Esophagus muscularis mucosa (tissue), 4 donors: ENCODE measurements at regions not wholly inside any gene's neighbourhood (a gene's known extent, or its start where the extent isn't known, plus 50 kb on each side); places are given as distances from the start of the nearest gene placed in this dataset.

Experiments
- DNase-seq: peaks from one replicate; pipeline ENCODE4 v3.0.0-alpha.2; 2017; ENCODE audit errors: extremely low spot score
- H3K27ac ChIP-seq, 4 donors: fragments of 200-600 bp; sonication (generic); replicated peaks in 1 of 4; 1 replicate in 3 of 4; 2 replicates in 1 of 4; pipeline ENCODE4 v1.5.1; 2016 to 2019; ENCODE audit warnings: mild to moderate bottlenecking in 1 of 4
- H3K27me3 ChIP-seq, 4 donors: fragments of 200-600 bp; sonication (generic); one replicate each; pipeline versions ENCODE4 v1.5.1 to v1.6.0; 2016 to 2019
- H3K36me3 ChIP-seq, 4 donors: fragments of 200-600 bp; sonication (generic); one replicate each; pipeline ENCODE4 v1.5.1; 2016 to 2019
- H3K4me1 ChIP-seq, 4 donors: fragments of 200-600 bp; sonication (generic); one replicate each; pipeline ENCODE4 v1.5.1; 2016 to 2019
- H3K4me3 ChIP-seq, 4 donors: fragments of 200-600 bp; sonication (generic); 1 replicate in 2 of 4; 2 replicates in 2 of 4; pipeline ENCODE4 v1.5.1; 2016 to 2019; ENCODE audit warnings: mild to moderate bottlenecking in 4 of 4, moderate library complexity in 1 of 4
- H3K9me3 ChIP-seq, 4 donors: fragments of 200-600 bp; sonication (generic); 1 replicate in 3 of 4; 2 replicates in 1 of 4; pipeline ENCODE4 v1.5.1; 2016 to 2019
- EP300 ChIP-seq: sonication (generic); formaldehyde crosslinking; IDR thresholded peaks from one replicate; pipeline ENCODE4 v1.6.1; 2017; ENCODE audit warnings: antibody characterized with exemption
- POLR2A ChIP-seq: fragments of 450-650 bp; IDR thresholded peaks from one replicate; pipeline ENCODE4 v1.6.1; 2017; ENCODE audit warnings: antibody characterized with exemption, moderate library complexity, mild to moderate bottlenecking, low read depth
- POLR2AphosphoS5 ChIP-seq, 2 donors: sonication (generic); formaldehyde crosslinking; IDR thresholded peaks; one replicate each; pipeline ENCODE4 v1.6.1; 2017; ENCODE audit warnings: antibody characterized with exemption in 2 of 2
- WGBS: methylation state at CpG from one replicate; pipeline ENCODE4 v1.1.5; 2018; 5-methylcytosine and 5-hydroxymethylcytosine counted together
- intact Hi-C: fragments of 100-400 bp; cut with DNase I; formaldehyde crosslinking; loops from one replicate; pipeline ENCODE4 v1.15.1; 2023
- TF ChIP-seq, protein P1 (sequence below), 3 experiments: fragments of 200-600 bp in 2 of 3; fragments of 450-650 bp in 1 of 3; sonication (generic) in 2 of 3; IDR thresholded peaks; one replicate each; pipeline ENCODE4 v1.5.1; 2017 to 2019; ENCODE audit warnings: antibody characterized with exemption in 3 of 3, mild to moderate bottlenecking in 2 of 3, moderate library complexity in 1 of 3

GRCh38 chr15:93664213-93664956 is 567.0 kb upstream of the MCTP2 start:
- DNase-seq: peak; percentile 84
- H3K4me1 ChIP-seq: no peaks in the 10 kb centered on the region
- H3K27ac ChIP-seq: no peak overlapping the region
- H3K4me3 ChIP-seq: no peak overlapping the region
- intact Hi-C loops: no loop called here
- no peaks in the 10 kb centered on the region for H3K9me3 ChIP-seq
- WGBS: 57% methylated on average over 3 of the region's 3 CpGs
- TF ChIP-seq, protein P1, sequence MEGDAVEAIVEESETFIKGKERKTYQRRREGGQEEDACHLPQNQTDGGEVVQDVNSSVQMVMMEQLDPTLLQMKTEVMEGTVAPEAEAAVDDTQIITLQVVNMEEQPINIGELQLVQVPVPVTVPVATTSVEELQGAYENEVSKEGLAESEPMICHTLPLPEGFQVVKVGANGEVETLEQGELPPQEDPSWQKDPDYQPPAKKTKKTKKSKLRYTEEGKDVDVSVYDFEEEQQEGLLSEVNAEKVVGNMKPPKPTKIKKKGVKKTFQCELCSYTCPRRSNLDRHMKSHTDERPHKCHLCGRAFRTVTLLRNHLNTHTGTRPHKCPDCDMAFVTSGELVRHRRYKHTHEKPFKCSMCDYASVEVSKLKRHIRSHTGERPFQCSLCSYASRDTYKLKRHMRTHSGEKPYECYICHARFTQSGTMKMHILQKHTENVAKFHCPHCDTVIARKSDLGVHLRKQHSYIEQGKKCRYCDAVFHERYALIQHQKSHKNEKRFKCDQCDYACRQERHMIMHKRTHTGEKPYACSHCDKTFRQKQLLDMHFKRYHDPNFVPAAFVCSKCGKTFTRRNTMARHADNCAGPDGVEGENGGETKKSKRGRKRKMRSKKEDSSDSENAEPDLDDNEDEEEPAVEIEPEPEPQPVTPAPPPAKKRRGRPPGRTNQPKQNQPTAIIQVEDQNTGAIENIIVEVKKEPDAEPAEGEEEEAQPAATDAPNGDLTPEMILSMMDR (IDR thresholded peaks at IDR 0.05): no peak
- TF ChIP-seq EP300 (no peak), POLR2AphosphoS5 (IDR thresholded peaks at IDR 0.05) (no peak), POLR2A (no peak)
- no peaks in the 10 kb centered on the region for H3K27me3 ChIP-seq
- no peaks in the 10 kb centered on the region for H3K36me3 ChIP-seq

DNA sequence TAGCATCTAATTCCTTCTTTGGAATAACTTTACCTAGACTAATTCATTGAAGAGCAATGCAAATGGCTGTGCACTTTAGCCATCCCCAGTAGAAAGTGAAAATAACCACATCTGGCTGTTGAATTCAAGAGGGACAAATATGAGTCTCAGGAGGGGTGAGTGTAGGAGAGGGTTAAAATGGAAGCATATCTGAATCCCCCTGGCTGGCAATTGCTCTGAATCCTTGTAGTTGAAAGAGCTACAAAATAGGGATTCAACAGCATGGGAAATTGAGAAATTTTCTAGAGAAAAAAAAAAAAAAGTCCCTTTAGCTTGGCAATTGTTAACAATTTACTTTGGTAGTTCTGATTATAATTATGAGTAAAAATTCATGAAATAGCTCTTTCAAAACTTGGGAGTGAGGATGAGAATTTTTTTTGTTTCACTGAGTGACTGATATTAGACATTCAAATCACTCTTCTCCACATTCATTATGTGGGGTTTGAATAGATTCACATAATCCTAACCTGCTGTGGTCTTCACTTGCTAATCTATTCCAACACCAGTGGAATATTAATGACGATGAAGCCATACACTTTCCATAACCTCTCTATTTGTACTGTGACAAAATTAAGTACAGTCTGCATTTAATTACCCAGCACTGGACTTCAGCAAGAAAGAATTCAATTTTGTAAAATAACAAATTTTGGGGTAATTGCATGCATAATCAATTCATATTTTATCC is 569.0 kb upstream of the MCTP2 start:
- no peak for DNase-seq
- Histone ChIP-seq H3K27ac (no peak overlapping the region), H3K27me3 (no peaks in the 10 kb centered on the region), H3K4me3 (no peak overlapping the region), H3K4me1 (no peaks in the 10 kb centered on the region), H3K36me3 (no peaks in the 10 kb centered on the region), H3K9me3 (no peaks in the 10 kb centered on the region)
- intact Hi-C loops: no loop called here
- TF ChIP-seq, protein P1 (IDR thresholded peaks at IDR 0.05): no peak
- TF ChIP-seq POLR2AphosphoS5 (IDR thresholded peaks at IDR 0.05) (no peak), EP300 (no peak), POLR2A (no peak)
- WGBS: 81% methylated on average over 1 of the region's 1 CpG

GRCh38 chr15:93658026-93658816 is 569.2 kb upstream of the RGMA start:
- no peak overlapping the region for H3K27ac ChIP-seq
- TF ChIP-seq, protein P1 (IDR thresholded peaks at IDR 0.05): no peak
- TF ChIP-seq POLR2A: no peak
- TF ChIP-seq EP300: no peak
- no peak for TF ChIP-seq POLR2AphosphoS5 (IDR thresholded peaks at IDR 0.05)
- intact Hi-C loops: no loop called here
- H3K4me1 ChIP-seq: no peaks in the 10 kb centered on the region
- 92% methylated on average over 8 of the region's 8 CpGs for WGBS
- H3K4me3 ChIP-seq: no peak overlapping the region
- H3K9me3 ChIP-seq: no peaks in the 10 kb centered on the region
- H3K36me3 ChIP-seq: no peaks in the 10 kb centered on the region
- peak; percentile 42 for DNase-seq
- no peaks in the 10 kb centered on the region for H3K27me3 ChIP-seq

DNA sequence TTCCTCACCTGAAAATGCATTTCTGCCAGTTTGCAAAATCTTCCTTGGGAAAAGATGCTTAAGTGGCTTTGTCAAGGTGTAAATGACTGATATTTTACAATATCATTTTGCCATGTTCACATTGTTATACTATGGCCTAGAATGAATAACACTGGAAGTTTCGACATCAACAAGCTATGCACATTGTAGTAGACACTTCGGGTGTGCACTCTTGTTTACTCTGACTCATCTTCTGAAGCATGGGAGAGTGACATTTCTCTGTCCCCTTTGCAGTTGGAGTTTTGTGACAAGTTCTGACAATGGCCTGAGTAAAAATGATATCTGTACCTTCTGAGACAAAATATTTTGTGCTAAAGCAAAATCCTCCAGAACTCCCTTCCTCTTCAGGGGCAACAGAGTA is 567.0 kb upstream of the RGMA start:
- WGBS: 91% methylated on average over 2 of the region's 2 CpGs
- TF ChIP-seq, protein P1 (IDR thresholded peaks at IDR 0.05): no peak

More for the DNA sequence above, 567.0 kb upstream of the RGMA start:
- Histone ChIP-seq H3K9me3 (no peaks in the 10 kb centered on the region), H3K4me1 (no peaks in the 10 kb centered on the region), H3K27ac (no peak overlapping the region), H3K4me3 (no peak overlapping the region), H3K36me3 (no peaks in the 10 kb centered on the region), H3K27me3 (no peaks in the 10 kb centered on the region)
- intact Hi-C loops: no loop called here
- DNase-seq: no peak
